Sigmoid colon (tissue), 4 donors: ENCODE measurements at regions not wholly inside any gene's neighbourhood (a gene's known extent, or its start where the extent isn't known, plus 50 kb on each side); places are given as distances from the start of the nearest gene placed in this dataset.

Experiments
- POLR2A ChIP-seq, 2 donors: fragments of 450-650 bp; IDR thresholded peaks; one replicate each; pipeline ENCODE4 v1.6.1; 2016; ENCODE audit warnings: antibody characterized with exemption in 2 of 2, mild to moderate bottlenecking in 2 of 2, moderate library complexity in 2 of 2
- POLR2AphosphoS5 ChIP-seq, 4 donors: sonication (generic); formaldehyde crosslinking; IDR thresholded peaks; one replicate each; pipeline ENCODE4 v1.6.1; 2017; ENCODE audit warnings: antibody characterized with exemption in 4 of 4
- TF ChIP-seq, protein P1 (sequence below), 4 experiments: fragments of 450-650 bp in 3 of 4; fragments of 200-600 bp in 1 of 4; IDR thresholded peaks; one replicate each; pipeline ENCODE4 v1.5.1; 2016 to 2019; ENCODE audit warnings: antibody characterized with exemption in 4 of 4, mild to moderate bottlenecking in 3 of 4, moderate library complexity in 2 of 4

DNA sequence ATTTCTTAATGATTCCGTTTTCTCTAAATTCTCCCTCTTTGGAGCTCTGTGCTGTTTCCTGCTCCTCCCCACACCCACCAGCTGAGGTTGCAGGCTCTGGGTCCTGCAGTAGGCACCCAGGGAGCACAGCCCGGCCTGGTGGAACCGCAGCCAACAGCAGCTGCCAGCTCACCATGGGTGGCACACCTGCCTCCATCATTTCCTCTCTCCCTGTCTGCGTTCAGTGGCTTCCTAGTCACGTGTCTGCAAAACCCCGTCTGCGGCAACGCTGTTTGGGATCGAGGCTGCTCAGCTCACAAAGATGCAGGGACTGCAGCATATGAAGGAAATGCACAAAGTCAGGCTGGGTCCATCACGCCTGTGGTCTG, 367.8 kb downstream of the IRX2 start:
- TF ChIP-seq POLR2A (IDR thresholded peaks at IDR 0.05), result no peak
- TF ChIP-seq, protein P1, sequence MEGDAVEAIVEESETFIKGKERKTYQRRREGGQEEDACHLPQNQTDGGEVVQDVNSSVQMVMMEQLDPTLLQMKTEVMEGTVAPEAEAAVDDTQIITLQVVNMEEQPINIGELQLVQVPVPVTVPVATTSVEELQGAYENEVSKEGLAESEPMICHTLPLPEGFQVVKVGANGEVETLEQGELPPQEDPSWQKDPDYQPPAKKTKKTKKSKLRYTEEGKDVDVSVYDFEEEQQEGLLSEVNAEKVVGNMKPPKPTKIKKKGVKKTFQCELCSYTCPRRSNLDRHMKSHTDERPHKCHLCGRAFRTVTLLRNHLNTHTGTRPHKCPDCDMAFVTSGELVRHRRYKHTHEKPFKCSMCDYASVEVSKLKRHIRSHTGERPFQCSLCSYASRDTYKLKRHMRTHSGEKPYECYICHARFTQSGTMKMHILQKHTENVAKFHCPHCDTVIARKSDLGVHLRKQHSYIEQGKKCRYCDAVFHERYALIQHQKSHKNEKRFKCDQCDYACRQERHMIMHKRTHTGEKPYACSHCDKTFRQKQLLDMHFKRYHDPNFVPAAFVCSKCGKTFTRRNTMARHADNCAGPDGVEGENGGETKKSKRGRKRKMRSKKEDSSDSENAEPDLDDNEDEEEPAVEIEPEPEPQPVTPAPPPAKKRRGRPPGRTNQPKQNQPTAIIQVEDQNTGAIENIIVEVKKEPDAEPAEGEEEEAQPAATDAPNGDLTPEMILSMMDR (IDR thresholded peaks at IDR 0.05), result no peak
- TF ChIP-seq POLR2AphosphoS5 (IDR thresholded peaks at IDR 0.05), result no peak
